Loucy (cell line): ENCODE measurements at regions not wholly inside any gene's neighbourhood (a gene's known extent, or its start where the extent isn't known, plus 50 kb on each side); places are given as distances from the start of the nearest gene placed in this dataset.

ENCODE experiments used
- H2AFZ ChIP-seq: fragments of 200-600 bp; sonication (generic); 2 replicates; pipeline ENCODE4 v1.6.0; 2016; ENCODE audit warnings: antibody characterized with exemption, mild to moderate bottlenecking, low read length, moderate library complexity
- H3F3A ChIP-seq: fragments of 200-600 bp; 2 replicates; pipeline ENCODE4 v1.6.0; 2016; ENCODE audit warnings: antibody characterized with exemption, low read depth, mild to moderate bottlenecking
- H3K27me3 ChIP-seq: fragments of 200-600 bp; sonication (generic); 2 replicates; pipeline ENCODE4 v1.6.1; 2014; ENCODE audit warnings: low read length, mild to moderate bottlenecking; ENCODE audit not compliant: insufficient read depth, poor library complexity, severe bottlenecking
- H3K36me3 ChIP-seq: fragments of 200-600 bp; sonication (generic); 2 replicates; pipeline ENCODE4 v1.6.1; 2016; ENCODE audit warnings: low read length; ENCODE audit not compliant: insufficient read depth
- H3K4me1 ChIP-seq: fragments of 200-600 bp; sonication (generic); 2 replicates; pipeline ENCODE4 v1.5.1; 2014; ENCODE audit warnings: low read length, mild to moderate bottlenecking; ENCODE audit not compliant: insufficient read depth, poor library complexity, severe bottlenecking
- H3K4me2 ChIP-seq: fragments of 200-600 bp; sonication (generic); 2 replicates; pipeline ENCODE4 v1.6.0; 2014; ENCODE audit warnings: antibody characterized with exemption, low read length, low read depth, mild to moderate bottlenecking; ENCODE audit not compliant: poor library complexity, severe bottlenecking
- H3K4me3 ChIP-seq: fragments of 200-600 bp; sonication (generic); 2 replicates; pipeline ENCODE4 v1.5.1; 2014; ENCODE audit warnings: low read length, mild to moderate bottlenecking, mixed read lengths; ENCODE audit not compliant: poor library complexity, severe bottlenecking
- H3K79me2 ChIP-seq: fragments of 200-600 bp; sonication (generic); 2 replicates; pipeline ENCODE4 v1.6.1; 2014; ENCODE audit warnings: low read length; ENCODE audit not compliant: insufficient read depth
- H3K9ac ChIP-seq: fragments of 200-600 bp; sonication (generic); 2 replicates; pipeline ENCODE4 v1.6.0; 2014; ENCODE audit warnings: mild to moderate bottlenecking, low read depth, low read length, moderate library complexity; ENCODE audit not compliant: poor library complexity, severe bottlenecking
- H3K9me2 ChIP-seq: fragments of 200-600 bp; sonication (generic); replicated peaks from 2 replicates; pipeline ENCODE4 v1.6.1; 2016; ENCODE audit warnings: low read depth, low read length, mixed read lengths
- H3K9me3 ChIP-seq: fragments of 200-600 bp; sonication (generic); 2 replicates; pipeline ENCODE4 v1.6.1; 2014; ENCODE audit warnings: mild to moderate bottlenecking, antibody characterized with exemption, low read length, low read depth; ENCODE audit not compliant: insufficient read depth
- H4K20me1 ChIP-seq: fragments of 200-600 bp; sonication (generic); 2 replicates; pipeline ENCODE4 v1.6.0; 2014; ENCODE audit warnings: antibody characterized with exemption, low read length, mild to moderate bottlenecking; ENCODE audit not compliant: insufficient read depth, poor library complexity, severe bottlenecking
- CTCF ChIP-seq: fragments of 200-600 bp; sonication (generic); conservative IDR thresholded peaks from 2 replicates; pipeline ENCODE4 v1.5.1; 2014; ENCODE audit warnings: mild to moderate bottlenecking, antibody characterized with exemption, low read length
- EZH2phosphoT487 ChIP-seq: fragments of 200-600 bp; IDR thresholded peaks from 2 replicates; pipeline ENCODE4 v1.6.1; 2018; ENCODE audit warnings: antibody characterized with exemption, mild to moderate bottlenecking, moderate library complexity, borderline replicate concordance

DNA sequence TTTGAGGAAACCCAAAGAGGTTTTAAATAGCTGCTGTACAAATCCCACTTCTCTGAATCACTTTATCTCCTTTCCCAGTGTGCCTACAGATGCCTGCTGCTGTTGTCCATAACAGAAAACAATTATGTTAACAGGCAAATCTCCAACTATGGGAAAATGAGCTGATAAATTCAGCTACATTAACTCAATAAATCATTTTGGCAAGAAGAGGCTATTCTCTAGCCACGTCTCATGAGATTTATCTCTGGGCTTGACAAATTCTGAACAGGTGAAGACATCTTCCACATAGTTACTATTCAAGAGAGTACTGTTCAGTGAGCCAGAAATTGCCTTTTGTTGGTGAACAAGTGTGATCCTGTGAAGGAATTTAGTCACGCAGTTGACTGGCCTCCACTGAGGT is 327.1 kb upstream of the FMN2 start:
- TF ChIP-seq EZH2phosphoT487: no peak
- TF ChIP-seq CTCF: no peak
- no peaks in the 10 kb centered on the region for H3K9me3 ChIP-seq
- H3K27me3 ChIP-seq: no peaks in the 10 kb centered on the region
- H3F3A ChIP-seq: no peaks in the 10 kb centered on the region
- H3K36me3 ChIP-seq: no peaks in the 10 kb centered on the region
- H3K4me1 ChIP-seq: no peaks in the 10 kb centered on the region
- H3K9me2 ChIP-seq: no peaks in the 10 kb centered on the region
- no peaks in the 10 kb centered on the region for H4K20me1 ChIP-seq
- no peak overlapping the region for H3K9ac ChIP-seq
- no peaks in the 10 kb centered on the region for H3K79me2 ChIP-seq
- H3K4me3 ChIP-seq: no peak overlapping the region
- H3K4me2 ChIP-seq: no peak overlapping the region
- no peak overlapping the region for H2AFZ ChIP-seq

- no peak for TF ChIP-seq EZH2phosphoT487
- TF ChIP-seq CTCF: 0 out of 2 replicates have a peak, but pooled peaks have one; percentile 12
- H3K27me3 ChIP-seq: no peaks in the 10 kb centered on the region
- H3K4me1 ChIP-seq: no peaks in the 10 kb centered on the region
- no peaks in the 10 kb centered on the region for H3F3A ChIP-seq
- no peaks in the 10 kb centered on the region for H3K9me3 ChIP-seq
- no peak overlapping the region for H3K4me2 ChIP-seq
- no peak overlapping the region for H3K9ac ChIP-seq
- H3K36me3 ChIP-seq: no peaks in the 10 kb centered on the region
- H3K4me3 ChIP-seq: no peak overlapping the region
- no peaks in the 10 kb centered on the region for H4K20me1 ChIP-seq
- no peak overlapping the region for H2AFZ ChIP-seq
- H3K79me2 ChIP-seq: no peaks in the 10 kb centered on the region
- no peaks in the 10 kb centered on the region for H3K9me2 ChIP-seq
These were observed 326.5 kb upstream of the FMN2 start for GRCh38 chr1:239765163-239765562.

DNA sequence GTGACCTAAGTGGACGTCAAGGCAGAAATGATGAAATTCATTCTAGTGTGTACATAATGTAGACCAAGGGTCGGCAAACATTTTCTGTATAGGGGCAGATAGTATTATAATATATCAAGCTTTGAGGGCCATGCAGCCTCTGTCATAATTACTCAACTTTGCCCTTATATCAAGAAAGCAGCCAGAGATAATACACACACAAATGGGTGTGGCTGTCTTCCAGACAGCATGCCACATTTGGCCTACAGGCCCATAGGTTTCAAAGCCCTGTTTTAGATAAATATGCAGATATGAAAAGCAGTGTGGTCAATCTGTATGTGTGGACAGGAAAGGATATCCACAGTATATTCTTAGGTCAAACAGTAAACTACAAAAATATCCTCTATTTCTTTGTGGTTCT is 320.1 kb upstream of the FMN2 start:
- Histone ChIP-seq H4K20me1 (no peaks in the 10 kb centered on the region), H3K27me3 (no peaks in the 10 kb centered on the region), H3K4me1 (no peaks in the 10 kb centered on the region), H2AFZ (no peak overlapping the region), H3K9me2 (no peaks in the 10 kb centered on the region), H3K4me2 (no peak overlapping the region), H3K79me2 (no peaks in the 10 kb centered on the region), H3F3A (no peaks in the 10 kb centered on the region), H3K9ac (no peak overlapping the region), H3K4me3 (no peak overlapping the region), H3K36me3 (no peaks in the 10 kb centered on the region), H3K9me3 (no peaks in the 10 kb centered on the region)
- TF ChIP-seq CTCF (no peak), EZH2phosphoT487 (no peak)
